ENCODE measurements at regions not wholly inside any gene's neighbourhood (a gene's known extent, or its start where the extent isn't known, plus 50 kb on each side); places are given as distances from the start of the nearest gene placed in this dataset.
A peak's percentile ranks its signal among the peaks of the same experiment; 100 is the strongest.

- TF ChIP-seq HOXA9 (CRISPR knock-in tag; IDR thresholded peaks at IDR 0.05; ENCODE audit: borderline replicate concordance) = no peak
- TF ChIP-seq RELA (CRISPR knock-in tag; IDR thresholded peaks at IDR 0.05) = 0 out of 2 replicates have a peak, but pooled peaks have one; percentile 25
- TF ChIP-seq SIX4 (CRISPR knock-in tag; IDR thresholded peaks at IDR 0.05) = peak; percentile 53; the same call in 1 of the 2 replicates
- TF ChIP-seq TBP (CRISPR knock-in tag; IDR thresholded peaks at IDR 0.05) = no peak
- no peak for TF ChIP-seq DNMT1 (CRISPR knock-in tag; IDR thresholded peaks at IDR 0.05)
- TF ChIP-seq ZNF562 (CRISPR knock-in tag; IDR thresholded peaks at IDR 0.05; ENCODE audit: borderline replicate concordance) = no peak
- TF ChIP-seq RXRA (CRISPR knock-in tag; IDR thresholded peaks at IDR 0.05) = peak; percentile 100
- TF ChIP-seq KDM3A (CRISPR knock-in tag; IDR thresholded peaks at IDR 0.05; ENCODE audit: low read depth) = peak; percentile 99
- peak; percentile 87 for TF ChIP-seq SIX1 (CRISPR knock-in tag; IDR thresholded peaks at IDR 0.05; ENCODE audit: borderline replicate concordance)
- no peak for TF ChIP-seq ZNF207 (IDR thresholded peaks at IDR 0.05; ENCODE audit: borderline replicate concordance)
- TF ChIP-seq ZNF687 (CRISPR knock-in tag; IDR thresholded peaks at IDR 0.05) = peak; percentile 99
- TF ChIP-seq MTF2 (CRISPR knock-in tag; IDR thresholded peaks at IDR 0.05; ENCODE audit: borderline replicate concordance) = no peak; the same call in 1 of the 2 replicates
- TF ChIP-seq ZNF350 (CRISPR knock-in tag; IDR thresholded peaks at IDR 0.05; ENCODE audit: borderline replicate concordance, low read depth) = peak; percentile 90; the same call in 1 of the 2 replicates
- TF ChIP-seq DMAP1 (CRISPR knock-in tag; IDR thresholded peaks at IDR 0.05) = peak; percentile 71
- peak; percentile 27; the same call in 1 of the 2 replicates for TF ChIP-seq TAF1 (CRISPR knock-in tag; IDR thresholded peaks at IDR 0.05)
- 0 out of 2 replicates have a peak, but pooled peaks have one; percentile 72 for TF ChIP-seq MTF1 (CRISPR knock-in tag; IDR thresholded peaks at IDR 0.05)
- peak; percentile 96 for TF ChIP-seq ZNF746 (CRISPR knock-in tag; IDR thresholded peaks at IDR 0.05)
- TF ChIP-seq STAG1 (CRISPR knock-in tag; IDR thresholded peaks at IDR 0.05) = peak; percentile 54
- TF ChIP-seq SNAPC5 (CRISPR knock-in tag; IDR thresholded peaks at IDR 0.05; ENCODE audit: borderline replicate concordance) = peak; percentile 81; the same call in 1 of the 2 replicates
- TF ChIP-seq TBL1XR1 (IDR thresholded peaks at IDR 0.05; ENCODE audit: borderline replicate concordance, low read length, partially characterized antibody) = peak; percentile 87
- TF ChIP-seq CCAR2 (optimal IDR thresholded peaks at IDR 0.05; ENCODE audit: low read depth, low read length) = no peak
- peak; percentile 84; the same call in 1 of the 2 replicates for TF ChIP-seq ZNF530 (CRISPR knock-in tag; IDR thresholded peaks at IDR 0.05; ENCODE audit: low read depth)
- peak; percentile 69; the same call in 1 of the 2 replicates for TF ChIP-seq TFAP4 (IDR thresholded peaks at IDR 0.05; ENCODE audit: borderline replicate concordance, low read depth)
- no peak for TF ChIP-seq PCBP1 (IDR thresholded peaks at IDR 0.05; ENCODE audit: borderline replicate concordance, low read depth, low read length)
- TF ChIP-seq NFRKB (IDR thresholded peaks at IDR 0.05) = no peak
- no peak for TF ChIP-seq ZNF17 (CRISPR knock-in tag; IDR thresholded peaks at IDR 0.05)
These were observed 73.5 kb downstream of the TTLL2 start (continued) for GRCh38 chr6:167398214-167399050.
